ENCODE measurements at regions not wholly inside any gene's neighbourhood (a gene's known extent, or its start where the extent isn't known, plus 50 kb on each side); places are given as distances from the start of the nearest gene placed in this dataset.

- H3K4me1 Mint-ChIP-seq (ENCODE audit: low read depth) = no peaks in the 10 kb centered on the region
- H3K27ac Mint-ChIP-seq = no peak overlapping the region
- no peaks in the 10 kb centered on the region for H3K9me3 Mint-ChIP-seq (ENCODE audit: low read depth)
- no peaks in the 10 kb centered on the region for H3K36me3 Mint-ChIP-seq
- H3K4me3 Mint-ChIP-seq = no peak overlapping the region
- peaks cover 5% of the 10 kb centered on the region for H3K27me3 Mint-ChIP-seq
Observed at GRCh38 chr22:27378995-27379394, 422.6 kb downstream of the MN1 start.

DNA sequence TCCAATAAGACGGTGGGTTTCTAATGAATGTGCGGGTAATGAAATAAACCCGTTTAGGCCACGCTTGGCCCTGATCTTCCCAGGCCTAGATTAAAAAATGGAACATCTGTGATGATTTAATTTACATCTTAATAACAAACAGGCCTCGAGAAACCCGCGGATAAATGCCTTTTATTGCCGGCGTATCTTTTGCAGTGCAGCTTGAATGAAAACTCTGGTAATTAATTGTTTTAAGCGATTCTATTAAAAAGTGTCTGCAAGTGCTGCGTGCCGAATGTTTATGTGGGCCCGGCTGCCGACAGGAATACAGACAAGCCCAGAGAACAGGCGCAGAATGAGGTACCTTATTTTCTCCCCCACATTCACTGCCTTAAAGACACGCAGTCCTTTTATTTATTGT lies 420.7 kb downstream of the MN1 start:
- Mint-ChIP-seq H3K9me3 (ENCODE audit: low read depth) (no peaks in the 10 kb centered on the region), H3K27me3 (no peaks in the 10 kb centered on the region), H3K36me3 (no peaks in the 10 kb centered on the region), H3K4me1 (ENCODE audit: low read depth) (no peaks in the 10 kb centered on the region), H3K27ac (no peak overlapping the region), H3K4me3 (no peak overlapping the region)

GRCh38 chr22:27381552-27381951 lies 420.0 kb downstream of the MN1 start:
- no peaks in the 10 kb centered on the region for H3K9me3 Mint-ChIP-seq (ENCODE audit: low read depth)
- no peaks in the 10 kb centered on the region for H3K4me1 Mint-ChIP-seq (ENCODE audit: low read depth)
- no peaks in the 10 kb centered on the region for H3K36me3 Mint-ChIP-seq

GRCh38 chr22:27381960-27382742 lies 419.4 kb downstream of the MN1 start:
- Mint-ChIP-seq H3K27ac (no peak overlapping the region), H3K4me3 (no peak overlapping the region), H3K9me3 (ENCODE audit: low read depth) (no peaks in the 10 kb centered on the region), H3K4me1 (ENCODE audit: low read depth) (no peaks in the 10 kb centered on the region), H3K27me3 (no peaks in the 10 kb centered on the region), H3K36me3 (no peaks in the 10 kb centered on the region)

More at GRCh38 chr22:27381552-27381951, 420.0 kb downstream of the MN1 start:
- H3K4me3 Mint-ChIP-seq = no peak overlapping the region
- no peak overlapping the region for H3K27ac Mint-ChIP-seq
- no peaks in the 10 kb centered on the region for H3K27me3 Mint-ChIP-seq

DNA sequence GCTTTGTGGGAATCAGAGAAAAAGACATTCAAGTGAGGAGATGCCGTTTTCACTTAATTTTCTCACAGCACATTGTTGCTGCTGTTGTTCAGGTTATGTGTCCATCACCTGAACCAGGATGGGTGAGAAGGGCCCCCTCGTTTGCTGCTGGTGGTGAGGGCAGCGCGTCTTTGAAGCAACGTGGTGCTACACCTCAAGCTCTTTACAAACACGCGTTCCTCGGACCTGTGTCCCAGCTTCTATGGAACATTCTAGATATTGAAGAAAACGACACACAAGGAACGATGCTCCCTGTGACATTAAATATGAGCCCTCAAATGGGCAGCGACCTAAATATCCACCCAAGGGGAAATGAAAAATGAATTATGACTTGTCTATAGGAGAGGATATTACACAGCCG lies 418.6 kb downstream of the MN1 start:
- no peak overlapping the region for H3K27ac Mint-ChIP-seq
- no peaks in the 10 kb centered on the region for H3K9me3 Mint-ChIP-seq (ENCODE audit: low read depth)
- no peak overlapping the region for H3K4me3 Mint-ChIP-seq
- H3K27me3 Mint-ChIP-seq = no peaks in the 10 kb centered on the region
- no peaks in the 10 kb centered on the region for H3K4me1 Mint-ChIP-seq (ENCODE audit: low read depth)
- H3K36me3 Mint-ChIP-seq = no peaks in the 10 kb centered on the region

- Mint-ChIP-seq H3K4me1 (ENCODE audit: low read depth) (no peaks in the 10 kb centered on the region), H3K27me3 (no peaks in the 10 kb centered on the region), H3K4me3 (no peak overlapping the region), H3K27ac (no peak overlapping the region), H3K36me3 (no peaks in the 10 kb centered on the region), H3K9me3 (ENCODE audit: low read depth) (no peaks in the 10 kb centered on the region)
Observed at GRCh38 chr22:27383896-27384295, 417.7 kb downstream of the MN1 start.

DNA sequence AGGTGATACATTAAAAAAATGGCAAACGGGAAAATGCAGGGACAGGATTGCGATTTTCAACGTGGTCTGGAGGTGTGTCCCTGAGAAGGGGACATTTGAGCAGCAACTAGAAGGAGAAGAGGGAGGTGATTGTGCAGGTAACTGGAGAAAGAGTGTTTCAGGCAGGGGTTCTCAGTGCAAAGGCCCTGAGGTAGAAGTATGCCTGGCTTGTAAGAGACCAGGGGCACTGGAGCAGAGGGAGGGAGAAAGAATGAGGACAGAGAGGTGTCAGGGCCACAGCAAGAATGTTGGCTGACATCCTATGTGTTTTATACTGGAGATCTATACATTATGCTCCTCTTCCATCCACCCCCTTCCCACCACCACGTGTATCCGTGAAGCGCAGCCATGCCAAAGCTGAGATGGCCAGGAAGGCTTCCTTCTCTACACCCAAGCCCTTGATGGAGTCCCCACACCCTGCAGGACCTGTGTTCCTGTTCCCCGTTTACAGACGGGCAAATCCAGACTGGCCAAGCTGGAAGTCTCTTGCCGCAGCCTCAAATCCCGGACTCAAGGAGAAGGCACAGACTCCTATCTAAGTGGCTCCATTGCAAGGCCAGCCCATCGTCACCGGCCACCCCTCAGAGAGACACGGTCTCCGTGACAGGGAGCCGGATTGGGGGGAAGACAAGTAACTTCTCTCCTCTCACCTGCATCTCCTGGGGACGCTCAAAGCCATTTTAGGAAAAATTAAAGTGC lies 416.1 kb downstream of the MN1 start:
- Mint-ChIP-seq H3K27me3 (peaks cover 2% of the 10 kb centered on the region), H3K9me3 (ENCODE audit: low read depth) (no peaks in the 10 kb centered on the region), H3K4me1 (ENCODE audit: low read depth) (no peaks in the 10 kb centered on the region), H3K36me3 (no peaks in the 10 kb centered on the region), H3K27ac (no peak overlapping the region), H3K4me3 (no peak overlapping the region)

GRCh38 chr22:27386186-27386585 lies 415.4 kb downstream of the MN1 start:
- H3K27me3 Mint-ChIP-seq = peaks cover 2% of the 10 kb centered on the region
- no peak overlapping the region for H3K4me3 Mint-ChIP-seq
- no peaks in the 10 kb centered on the region for H3K36me3 Mint-ChIP-seq
- no peaks in the 10 kb centered on the region for H3K9me3 Mint-ChIP-seq (ENCODE audit: low read depth)
- no peaks in the 10 kb centered on the region for H3K4me1 Mint-ChIP-seq (ENCODE audit: low read depth)
- no peak overlapping the region for H3K27ac Mint-ChIP-seq

- H3K27me3 Mint-ChIP-seq = peaks cover 2% of the 10 kb centered on the region
- no peaks in the 10 kb centered on the region for H3K36me3 Mint-ChIP-seq
- no peak overlapping the region for H3K27ac Mint-ChIP-seq
- H3K4me3 Mint-ChIP-seq = no peak overlapping the region
- no peaks in the 10 kb centered on the region for H3K9me3 Mint-ChIP-seq (ENCODE audit: low read depth)
- H3K4me1 Mint-ChIP-seq (ENCODE audit: low read depth) = no peaks in the 10 kb centered on the region
Observed at GRCh38 chr22:27387561-27387960, 414.0 kb downstream of the MN1 start.

DNA sequence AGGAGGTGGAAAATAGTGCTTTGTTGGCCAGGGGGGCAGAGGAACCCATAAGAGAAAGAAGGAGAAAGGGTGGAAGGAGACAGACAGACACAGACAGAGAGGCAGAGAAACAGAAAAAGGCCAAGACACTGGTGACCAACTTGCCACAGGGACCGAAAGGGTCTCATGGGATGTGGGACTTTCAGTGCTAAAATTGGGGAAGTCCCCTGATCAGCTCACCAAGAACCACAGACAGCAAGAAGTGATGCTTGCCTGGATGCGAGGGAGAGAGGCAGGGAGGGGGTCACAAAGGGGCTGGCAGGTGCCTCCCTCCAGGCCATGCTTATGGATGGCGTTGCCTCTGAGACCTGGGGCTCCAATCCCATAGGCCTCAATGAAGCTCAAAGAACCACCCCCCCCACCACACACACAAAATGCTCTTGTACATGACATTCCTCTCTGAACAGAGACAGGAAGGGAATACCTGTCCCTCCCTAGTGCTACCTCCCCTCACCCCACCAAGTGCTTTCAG lies 413.4 kb downstream of the MN1 start:
- no peak overlapping the region for H3K4me3 Mint-ChIP-seq
- H3K9me3 Mint-ChIP-seq (ENCODE audit: low read depth) = no peaks in the 10 kb centered on the region
- H3K36me3 Mint-ChIP-seq = no peaks in the 10 kb centered on the region
- H3K27me3 Mint-ChIP-seq = peaks cover 2% of the 10 kb centered on the region
- no peaks in the 10 kb centered on the region for H3K4me1 Mint-ChIP-seq (ENCODE audit: low read depth)
- H3K27ac Mint-ChIP-seq = no peak overlapping the region

- H3K9me3 Mint-ChIP-seq (ENCODE audit: low read depth) = no peaks in the 10 kb centered on the region
- H3K4me3 Mint-ChIP-seq = no peak overlapping the region
- H3K27me3 Mint-ChIP-seq = peaks cover 2% of the 10 kb centered on the region
- H3K4me1 Mint-ChIP-seq (ENCODE audit: low read depth) = no peaks in the 10 kb centered on the region
- H3K36me3 Mint-ChIP-seq = no peaks in the 10 kb centered on the region
- no peak overlapping the region for H3K27ac Mint-ChIP-seq
Observed at GRCh38 chr22:27389727-27390075, 411.9 kb downstream of the MN1 start.

GRCh38 chr22:27391092-27391770 lies 410.3 kb downstream of the MN1 start:
- peaks cover 2% of the 10 kb centered on the region for H3K27me3 Mint-ChIP-seq
- H3K27ac Mint-ChIP-seq = no peak overlapping the region
- H3K36me3 Mint-ChIP-seq = no peaks in the 10 kb centered on the region
- no peaks in the 10 kb centered on the region for H3K9me3 Mint-ChIP-seq (ENCODE audit: low read depth)
- H3K4me1 Mint-ChIP-seq (ENCODE audit: low read depth) = no peaks in the 10 kb centered on the region
- no peak overlapping the region for H3K4me3 Mint-ChIP-seq

GRCh38 chr22:27393371-27393770 lies 408.2 kb downstream of the MN1 start:
- no peaks in the 10 kb centered on the region for H3K9me3 Mint-ChIP-seq (ENCODE audit: low read depth)
- no peaks in the 10 kb centered on the region for H3K4me1 Mint-ChIP-seq (ENCODE audit: low read depth)
- H3K4me3 Mint-ChIP-seq = no peak overlapping the region
- H3K27ac Mint-ChIP-seq = no peak overlapping the region
- H3K27me3 Mint-ChIP-seq = peaks cover 2% of the 10 kb centered on the region
- H3K36me3 Mint-ChIP-seq = no peaks in the 10 kb centered on the region

GRCh38 chr22:27394806-27395404 lies 406.7 kb downstream of the MN1 start:
- no peaks in the 10 kb centered on the region for H3K36me3 Mint-ChIP-seq
- H3K27me3 Mint-ChIP-seq = peaks cover 4% of the 10 kb centered on the region
- no peak overlapping the region for H3K27ac Mint-ChIP-seq
- H3K4me3 Mint-ChIP-seq = no peak overlapping the region
- H3K4me1 Mint-ChIP-seq (ENCODE audit: low read depth) = no peaks in the 10 kb centered on the region
- no peaks in the 10 kb centered on the region for H3K9me3 Mint-ChIP-seq (ENCODE audit: low read depth)
